PC-9 (cell line): ENCODE measurements at regions not wholly inside any gene's neighbourhood (a gene's known extent, or its start where the extent isn't known, plus 50 kb on each side); places are given as distances from the start of the nearest gene placed in this dataset.

Experiments used
- BruUV-seq: library from RNA; stranded (reverse); fragments of 400-500 nt; replicated peaks from 2 replicates; lab custom pipeline; 2021; lab: Mats Ljungman, UMichigan
- CTCF ChIA-PET: fragments of 300-600 bp; sonication (Branson Sonifier 250); formaldehyde crosslinking; loops from one replicate; lab custom pipeline; 2022; ENCODE audit warnings: antibody characterized with exemption; lab: Charles Lee
- POLR2A ChIA-PET: fragments of 300-600 bp; sonication (Branson Sonifier 250); formaldehyde crosslinking; loops from one replicate; lab custom pipeline; 2022; ENCODE audit warnings: antibody characterized with exemption; ENCODE audit not compliant: unreplicated experiment; lab: Charles Lee
- DNase-seq, 2 experiments: peaks; one replicate each; pipeline versions ENCODE4 v3.0.0 to v3.0.0-alpha.2; 2015 to 2022; ENCODE audit warnings: mixed read lengths in 1 of 2
- H2AFZ ChIP-seq: fragments of 200-600 bp; sonication (generic); 2 replicates; pipeline ENCODE4 v1.8.1; 2017; ENCODE audit warnings: antibody characterized with exemption
- H3F3A ChIP-seq: fragments of 200-600 bp; sonication (generic); 2 replicates; pipeline ENCODE4 v1.8.1; 2017; ENCODE audit warnings: antibody characterized with exemption, mild to moderate bottlenecking, low read depth; ENCODE audit not compliant: insufficient read depth
- H3K27ac ChIP-seq: fragments of 200-600 bp; sonication (generic); 2 replicates; pipeline ENCODE4 v1.6.1; 2016; ENCODE audit warnings: mixed run types
- H3K27me3 ChIP-seq: fragments of 200-600 bp; sonication (generic); 2 replicates; pipeline ENCODE4 v1.6.1; 2016; ENCODE audit warnings: low read depth, mixed run types; ENCODE audit not compliant: insufficient read depth
- H3K36me3 ChIP-seq: fragments of 200-600 bp; sonication (generic); 2 replicates; pipeline ENCODE4 v1.6.1; 2016; ENCODE audit warnings: low read depth, mixed run types
- H3K4me1 ChIP-seq: fragments of 200-600 bp; sonication (generic); replicated peaks from 2 replicates; pipeline ENCODE4 v1.6.1; 2016; ENCODE audit warnings: mixed run types; ENCODE audit not compliant: insufficient read depth
- H3K4me2 ChIP-seq: fragments of 200-600 bp; sonication (generic); 2 replicates; pipeline ENCODE4 v1.6.1; 2017; ENCODE audit warnings: mixed run types
- H3K4me3 ChIP-seq: fragments of 200-600 bp; sonication (generic); 2 replicates; pipeline ENCODE4 v1.6.1; 2016; ENCODE audit warnings: mixed run types
- H3K79me2 ChIP-seq: fragments of 200-600 bp; sonication (generic); 2 replicates; pipeline ENCODE4 v1.6.1; 2017; ENCODE audit warnings: low read depth, mixed run types
- H3K9me2 ChIP-seq: fragments of 200-600 bp; sonication (generic); 2 replicates; pipeline ENCODE4 v1.8.1; 2017; ENCODE audit warnings: mild to moderate bottlenecking; ENCODE audit not compliant: insufficient read depth
- H3K9me3 ChIP-seq: fragments of 200-600 bp; sonication (generic); 2 replicates; pipeline ENCODE4 v1.8.1; 2016; ENCODE audit warnings: low read depth; ENCODE audit not compliant: insufficient read depth
- H4K20me1 ChIP-seq: fragments of 200-600 bp; sonication (generic); 2 replicates; pipeline ENCODE4 v1.8.1; 2017; ENCODE audit not compliant: insufficient read depth
- CTCF ChIP-seq: fragments of 200-600 bp; sonication (generic); conservative IDR thresholded peaks from 2 replicates; pipeline ENCODE4 v1.6.1; 2017; ENCODE audit warnings: mixed run types, antibody characterized with exemption, mild to moderate bottlenecking, moderate library complexity
- EZH2 ChIP-seq: fragments of 200-600 bp; sonication (generic); IDR thresholded peaks from 2 replicates; pipeline ENCODE4 v1.8.0; 2017; ENCODE audit warnings: antibody characterized with exemption, low read depth
- intact Hi-C: fragments of 100-400 bp; cut with micrococcal nuclease; formaldehyde crosslinking; loops from one replicate; pipeline ENCODE4 v1.10.0; 2022; ENCODE audit not compliant: unreplicated experiment

GRCh38 chr3:64765947-64766346 is 78.1 kb upstream of the ADAMTS9 start:
- TF ChIP-seq EZH2: no peak
- no peak for TF ChIP-seq CTCF
- no peak for DNase-seq
- H3K36me3 ChIP-seq: no peaks in the 10 kb centered on the region
- H3K9me3 ChIP-seq: no peaks in the 10 kb centered on the region
- no peaks in the 10 kb centered on the region for H3K27me3 ChIP-seq
- H3K79me2 ChIP-seq: no peaks in the 10 kb centered on the region
- ChIA-PET CTCF (interaction anchor here (0.6 kb wide), 2 partner anchors 50 to 451 kb away, joined by 3 read pairs; no protein-coding TSS in a partner anchor), POLR2A (no interaction called here)
- H2AFZ ChIP-seq: no peak overlapping the region
- H4K20me1 ChIP-seq: no peaks in the 10 kb centered on the region
- no peaks in the 10 kb centered on the region for H3K9me2 ChIP-seq
- no peak overlapping the region for H3K4me3 ChIP-seq
- no peaks in the 10 kb centered on the region for H3F3A ChIP-seq
- no peak overlapping the region for H3K27ac ChIP-seq
- H3K4me1 ChIP-seq: no peaks in the 10 kb centered on the region
- intact Hi-C loops: no loop called here
- BruUV-seq: no TSS peak
- no peak overlapping the region for H3K4me2 ChIP-seq

GRCh38 chr3:64764386-64764929 is 76.7 kb upstream of the ADAMTS9 start:
- no peaks in the 10 kb centered on the region for H4K20me1 ChIP-seq
- BruUV-seq: no TSS peak
- no peaks in the 10 kb centered on the region for H3K79me2 ChIP-seq
- POLR2A ChIA-PET: no interaction called here
- no peak overlapping the region for H2AFZ ChIP-seq
- no peak for DNase-seq
- no peaks in the 10 kb centered on the region for H3K27me3 ChIP-seq
- H3K4me1 ChIP-seq: no peaks in the 10 kb centered on the region
- no peak overlapping the region for H3K27ac ChIP-seq
- no peak overlapping the region for H3K4me3 ChIP-seq
- intact Hi-C loops: no loop called here
- no peaks in the 10 kb centered on the region for H3K9me3 ChIP-seq
- CTCF ChIA-PET: no interaction called here
- H3K9me2 ChIP-seq: no peaks in the 10 kb centered on the region
- no peak overlapping the region for H3K4me2 ChIP-seq
- H3K36me3 ChIP-seq: no peaks in the 10 kb centered on the region
- no peaks in the 10 kb centered on the region for H3F3A ChIP-seq
- TF ChIP-seq CTCF: no peak
- no peak for TF ChIP-seq EZH2

- ChIA-PET POLR2A (no interaction called here), CTCF (no interaction called here)
- H2AFZ ChIP-seq: no peak overlapping the region
- no peak overlapping the region for H3K4me3 ChIP-seq
- H3K79me2 ChIP-seq: no peaks in the 10 kb centered on the region
- no peaks in the 10 kb centered on the region for H3K36me3 ChIP-seq
- H3K9me2 ChIP-seq: no peaks in the 10 kb centered on the region
- no peaks in the 10 kb centered on the region for H3K9me3 ChIP-seq
- no peaks in the 10 kb centered on the region for H3K4me1 ChIP-seq
- H3F3A ChIP-seq: no peaks in the 10 kb centered on the region
- no peak overlapping the region for H3K4me2 ChIP-seq
- no peak for DNase-seq
- TF ChIP-seq EZH2 (no peak), CTCF (no peak)
- no peaks in the 10 kb centered on the region for H3K27me3 ChIP-seq
- no peaks in the 10 kb centered on the region for H4K20me1 ChIP-seq
- no peak overlapping the region for H3K27ac ChIP-seq
- BruUV-seq: no TSS peak
- intact Hi-C loops: no loop called here
These were observed 76.2 kb upstream of the ADAMTS9 start for GRCh38 chr3:64763980-64764379.
